ENCODE measurements at regions not wholly inside any gene's neighbourhood (a gene's known extent, or its start where the extent isn't known, plus 50 kb on each side); places are given as distances from the start of the nearest gene placed in this dataset.
"Not testable (repeated sequence)": the region's sequence is repeated elsewhere in the genome, so short reads cannot be mapped to it uniquely, and the experiment has no call there.

DNA sequence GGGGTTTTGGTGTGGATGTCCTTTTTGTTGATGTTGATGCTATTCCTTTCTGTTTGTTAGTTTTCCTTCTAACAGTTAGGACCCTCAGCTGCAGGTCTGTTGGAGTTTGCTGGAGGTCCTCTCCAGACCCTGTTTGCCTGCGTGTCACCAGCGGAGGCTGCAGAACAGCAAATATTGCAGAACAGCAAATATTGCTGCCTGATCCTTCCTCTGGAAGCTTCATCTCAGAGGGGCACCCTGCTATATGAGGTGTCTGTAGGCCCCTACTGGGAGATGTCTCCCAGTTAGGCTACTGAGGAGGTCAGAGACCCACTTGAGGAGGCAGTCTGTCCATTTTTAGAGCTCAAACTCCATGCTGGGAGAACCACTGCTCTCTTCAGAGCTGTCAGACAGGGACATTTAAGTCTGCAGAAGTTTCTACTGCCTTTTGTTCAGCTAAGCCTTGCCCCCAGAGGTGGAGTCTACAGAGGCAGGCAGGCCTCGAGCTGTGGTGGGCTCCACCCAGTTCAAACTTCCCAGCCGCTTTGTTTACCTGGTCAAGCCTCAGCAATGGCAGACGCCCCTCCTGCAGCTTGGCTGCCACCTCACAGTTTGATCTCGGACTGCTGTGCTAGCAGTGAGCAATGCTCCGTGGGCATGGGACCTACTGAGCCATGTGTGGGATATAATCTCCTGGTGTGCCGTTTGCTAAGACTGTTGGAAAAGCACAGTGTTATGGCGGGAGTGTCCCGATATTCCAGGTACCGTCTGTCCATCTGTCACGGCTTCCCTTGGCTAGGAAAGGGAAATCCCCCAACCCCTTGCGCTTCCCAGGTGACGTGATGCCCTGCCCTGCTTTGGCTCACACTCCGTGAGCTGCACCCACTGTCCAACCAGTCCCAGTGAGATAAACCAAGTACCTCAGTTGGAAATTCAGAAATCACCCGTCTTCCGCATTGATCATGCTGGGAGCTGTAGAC lies 56.4 kb upstream of the CRYM start:
- H3K27ac ChIP-seq (ENCODE audit: insufficient read depth, low read length); H3K9ac ChIP-seq (ENCODE audit: low read depth, low read length); H2AK9ac ChIP-seq (replicated peaks; ENCODE audit: low read depth, low read length, poor library complexity); H2BK20ac ChIP-seq (ENCODE audit: low read depth, low read length); H4K91ac ChIP-seq (ENCODE audit: insufficient read depth, low read depth, low read length); H2AK5ac ChIP-seq (ENCODE audit: low read depth, low read length); H2AFZ ChIP-seq (replicated peaks; ENCODE audit: low read length, poor library complexity); dilution Hi-C loops (cut with HindIII; ENCODE audit: low sequenced_read_pairs, unreplicated experiment); H3K79me1 ChIP-seq (ENCODE audit: low read depth in 1 of 2, low read length in 2 of 2); H3K56ac ChIP-seq (ENCODE audit: extremely low read depth, insufficient read depth, low read length); H3K4me3 ChIP-seq (ENCODE audit: insufficient read depth, low read depth, low read length); H3K4me1 ChIP-seq (ENCODE audit: control insufficient read depth, insufficient read depth, low read length); H3K14ac ChIP-seq (replicated peaks; ENCODE audit: low read depth, low read length); H3K9me3 ChIP-seq (ENCODE audit: control insufficient read depth, insufficient read depth, low read length); BruUV-seq (replicated peaks); H4K20me1 ChIP-seq (ENCODE audit: insufficient read depth, low read length); H3K36me3 ChIP-seq (ENCODE audit: control insufficient read depth, insufficient read depth, low read length); POLR2A ChIA-PET (ENCODE audit: unreplicated experiment); H3K23ac ChIP-seq (ENCODE audit: low read depth, low read length); H3K27me3 ChIP-seq (ENCODE audit: control insufficient read depth, insufficient read depth, low read length); H3K4me2 ChIP-seq (ENCODE audit: low read depth, low read length); H2BK120ac ChIP-seq (ENCODE audit: low read depth, low read length); DNase-seq; H3K9me1 ChIP-seq (ENCODE audit: insufficient read depth, low read length); H3K18ac ChIP-seq (ENCODE audit: low read depth, low read length); H4K5ac ChIP-seq (ENCODE audit: low read depth, low read length); H2BK15ac ChIP-seq (ENCODE audit: low read depth, low read length); H3K4ac ChIP-seq (ENCODE audit: low read depth, low read length); H4K8ac ChIP-seq (ENCODE audit: low read depth in 2 of 2, low read length in 2 of 2); H2BK5ac ChIP-seq (ENCODE audit: low read depth, low read length, poor library complexity, severe bottlenecking); ATAC-seq (ENCODE audit: low read depth); in situ Hi-C loops (cut with MboI; ENCODE audit: low sequenced_read_pairs); intact Hi-C loops (cut with micrococcal nuclease): not testable (repeated sequence)
- 85% methylated on average over 6 of the region's 17 CpGs; no CpG with 5 or more reads in 1 of the 2 experiments for WGBS, 2 experiments (ENCODE audit: extremely low coverage in 2 of 2, insufficient read length in 1 of 2)
- CTCF ChIA-PET: interaction anchor here (0.6 kb wide), 1 partner anchor 49 kb away, joined by 4 read pairs; no protein-coding TSS in a partner anchor

- intact Hi-C loops (cut with micrococcal nuclease): not testable (repeated sequence)
These were observed 55.6 kb upstream of the CRYM start for GRCh38 chr16:21333683-21334082.

More at GRCh38 chr16:21333683-21334082, 55.6 kb upstream of the CRYM start:
- H3K4me3 ChIP-seq (ENCODE audit: insufficient read depth, low read depth, low read length); in situ Hi-C loops (cut with MboI; ENCODE audit: low sequenced_read_pairs); H4K91ac ChIP-seq (ENCODE audit: insufficient read depth, low read depth, low read length); H3K14ac ChIP-seq (replicated peaks; ENCODE audit: low read depth, low read length); H4K5ac ChIP-seq (ENCODE audit: low read depth, low read length); H3K4me2 ChIP-seq (ENCODE audit: low read depth, low read length); H3K56ac ChIP-seq (ENCODE audit: extremely low read depth, insufficient read depth, low read length); H3K4me1 ChIP-seq (ENCODE audit: control insufficient read depth, insufficient read depth, low read length); H3K9me1 ChIP-seq (ENCODE audit: insufficient read depth, low read length); ATAC-seq (ENCODE audit: low read depth); H3K9me3 ChIP-seq (ENCODE audit: control insufficient read depth, insufficient read depth, low read length); H2BK5ac ChIP-seq (ENCODE audit: low read depth, low read length, poor library complexity, severe bottlenecking); H2AK9ac ChIP-seq (replicated peaks; ENCODE audit: low read depth, low read length, poor library complexity); dilution Hi-C loops (cut with HindIII; ENCODE audit: low sequenced_read_pairs, unreplicated experiment); CTCF ChIA-PET; H4K8ac ChIP-seq (ENCODE audit: low read depth in 2 of 2, low read length in 2 of 2); POLR2A ChIA-PET (ENCODE audit: unreplicated experiment); H2AFZ ChIP-seq (replicated peaks; ENCODE audit: low read length, poor library complexity); H3K79me1 ChIP-seq (ENCODE audit: low read depth in 1 of 2, low read length in 2 of 2); H3K23ac ChIP-seq (ENCODE audit: low read depth, low read length); H2BK20ac ChIP-seq (ENCODE audit: low read depth, low read length); H3K36me3 ChIP-seq (ENCODE audit: control insufficient read depth, insufficient read depth, low read length); H3K4ac ChIP-seq (ENCODE audit: low read depth, low read length); H3K27me3 ChIP-seq (ENCODE audit: control insufficient read depth, insufficient read depth, low read length); H2BK15ac ChIP-seq (ENCODE audit: low read depth, low read length); H4K20me1 ChIP-seq (ENCODE audit: insufficient read depth, low read length); H3K18ac ChIP-seq (ENCODE audit: low read depth, low read length); H3K9ac ChIP-seq (ENCODE audit: low read depth, low read length); BruUV-seq (replicated peaks); H2AK5ac ChIP-seq (ENCODE audit: low read depth, low read length); DNase-seq; H2BK120ac ChIP-seq (ENCODE audit: low read depth, low read length); H3K27ac ChIP-seq (ENCODE audit: insufficient read depth, low read length): not testable (repeated sequence)
- WGBS, 2 experiments (ENCODE audit: extremely low coverage in 2 of 2, insufficient read length in 1 of 2): 67% methylated on average over 3 of the region's 11 CpGs; no CpG with 5 or more reads in 1 of the 2 experiments
